HG02885 (cell line): ENCODE measurements at regions not wholly inside any gene's neighbourhood (a gene's known extent, or its start where the extent isn't known, plus 50 kb on each side); places are given as distances from the start of the nearest gene placed in this dataset.
"Not testable (repeated sequence)": the region's sequence is repeated elsewhere in the genome, so short reads cannot be mapped to it uniquely, and the experiment has no call there.

Source experiments
- ATAC-seq: cut with Tn5 transposase; IDR thresholded peaks from one replicate; pipeline ENCODE4 v1.9.1; 2021; ENCODE audit warnings: mild to moderate bottlenecking; ENCODE audit not compliant: unreplicated experiment, poor library complexity

DNA sequence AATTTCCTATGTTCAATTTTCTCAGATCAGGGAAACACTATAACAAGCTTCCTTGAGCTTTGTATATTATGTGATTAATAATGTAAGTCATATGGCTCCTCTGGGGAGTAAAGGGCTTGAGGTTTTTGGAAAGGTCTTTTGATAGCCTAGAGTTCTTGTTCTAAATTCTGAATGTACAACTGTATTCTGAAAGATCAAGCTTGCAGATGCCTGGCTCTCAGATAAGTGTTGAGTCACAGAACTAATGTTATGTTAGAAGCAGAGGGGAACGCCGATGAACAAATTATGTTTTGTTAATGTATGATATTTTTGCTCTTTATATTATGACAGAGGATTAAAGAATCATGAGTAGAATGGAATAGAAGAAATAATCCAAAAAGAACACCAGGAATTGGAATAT lies 170.1 kb downstream of the RPRM start:
- ATAC-seq: no peak

DNA sequence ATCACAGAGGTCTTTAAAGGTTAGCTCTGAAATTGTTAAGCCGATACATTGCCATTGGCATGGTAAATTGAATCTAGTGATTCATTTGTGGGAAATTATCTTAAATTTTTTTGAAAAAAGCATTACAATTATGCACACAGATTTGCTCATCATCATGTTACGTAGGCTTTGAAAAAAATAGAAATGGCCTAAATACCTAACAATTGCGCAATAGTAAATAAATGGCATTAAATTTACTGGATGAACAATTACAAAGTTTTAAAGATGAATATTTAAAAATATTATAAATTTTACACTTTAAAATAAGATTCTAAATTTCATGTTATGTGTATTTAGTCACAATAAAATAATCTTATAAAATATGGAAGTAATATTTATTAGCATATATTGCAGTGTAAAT lies 171.3 kb downstream of the RPRM start:
- ATAC-seq: no peak

- no peak for ATAC-seq
Measured at GRCh38 chr2:153299809-153300208, 178.8 kb downstream of the RPRM start.

GRCh38 chr2:153299217-153299616 lies 179.3 kb downstream of the RPRM start:
- no peak for ATAC-seq

DNA sequence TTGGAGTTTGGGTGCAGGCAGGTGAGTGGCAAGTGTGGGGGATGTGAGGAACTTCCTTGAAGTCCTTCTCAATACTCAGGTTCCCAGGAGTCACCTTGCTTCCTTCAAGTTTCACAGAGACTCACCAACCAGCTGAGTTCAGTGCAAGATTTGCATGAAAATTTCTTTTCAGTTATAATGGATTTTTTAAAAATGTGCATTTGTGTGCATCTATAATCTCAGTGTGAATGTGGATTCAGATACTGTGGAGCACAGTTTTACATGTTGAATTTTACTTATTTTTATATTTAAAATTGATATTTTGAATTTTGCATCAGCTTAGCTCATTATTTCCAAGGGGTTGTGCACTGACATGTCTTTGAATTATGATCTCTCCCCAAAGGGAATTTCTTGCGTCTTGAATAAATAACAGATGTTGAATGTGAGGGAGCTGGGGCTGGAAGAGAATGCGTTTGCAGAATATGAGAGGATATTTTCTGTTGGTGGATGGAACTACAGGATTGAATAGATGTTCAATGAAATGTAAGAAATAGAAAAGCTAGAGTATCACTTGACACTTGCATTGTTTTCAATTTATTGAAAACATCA lies 184.3 kb downstream of the RPRM start:
- no peak for ATAC-seq

DNA sequence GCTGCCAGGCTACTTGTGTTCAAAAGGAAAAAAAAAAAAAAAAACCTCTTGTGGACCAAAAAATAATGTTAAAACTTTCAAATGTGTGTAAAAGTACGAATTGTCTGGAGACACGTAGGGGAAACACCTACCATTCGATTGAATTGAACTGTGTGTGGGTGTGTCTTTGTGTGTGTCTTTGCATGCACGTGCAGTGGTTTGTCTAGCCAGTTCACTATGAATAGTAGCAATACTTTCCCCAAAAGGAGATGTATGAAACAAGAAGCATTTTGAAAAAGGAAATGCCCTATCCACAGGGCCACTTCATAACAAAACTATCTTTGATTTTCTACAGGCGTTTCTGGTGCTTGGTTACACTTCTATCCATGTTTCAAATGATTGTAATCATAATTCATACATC lies 186.8 kb downstream of the RPRM start:
- no peak for ATAC-seq

GRCh38 chr2:153287109-153287801 lies 191.3 kb downstream of the RPRM start:
- peak; percentile 62 for ATAC-seq

DNA sequence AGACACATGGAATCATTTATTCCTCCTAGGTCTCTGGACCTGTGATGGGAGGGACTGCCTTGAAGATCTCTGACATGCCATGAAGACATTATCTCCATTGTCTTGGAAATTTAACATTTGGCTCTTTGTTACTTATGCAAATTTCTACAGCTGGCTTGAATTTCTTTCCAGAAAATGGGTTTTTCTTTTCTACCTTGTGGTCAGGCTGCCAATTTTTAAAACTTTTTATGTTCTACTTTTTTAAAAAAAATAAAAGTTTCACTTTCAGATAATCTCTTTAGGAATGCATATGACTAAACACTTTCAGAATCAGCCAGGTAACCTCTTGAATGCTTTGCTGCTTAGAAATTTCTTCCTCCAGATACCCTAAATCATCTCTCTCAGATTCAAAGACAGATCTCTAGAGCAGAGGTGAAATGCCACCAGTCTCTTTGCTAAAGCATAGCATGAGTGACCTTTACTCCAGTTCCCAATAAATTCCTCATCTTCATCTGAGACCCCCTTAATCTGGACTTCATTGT lies 209.6 kb downstream of the RPRM start:
- ATAC-seq: no peak

DNA sequence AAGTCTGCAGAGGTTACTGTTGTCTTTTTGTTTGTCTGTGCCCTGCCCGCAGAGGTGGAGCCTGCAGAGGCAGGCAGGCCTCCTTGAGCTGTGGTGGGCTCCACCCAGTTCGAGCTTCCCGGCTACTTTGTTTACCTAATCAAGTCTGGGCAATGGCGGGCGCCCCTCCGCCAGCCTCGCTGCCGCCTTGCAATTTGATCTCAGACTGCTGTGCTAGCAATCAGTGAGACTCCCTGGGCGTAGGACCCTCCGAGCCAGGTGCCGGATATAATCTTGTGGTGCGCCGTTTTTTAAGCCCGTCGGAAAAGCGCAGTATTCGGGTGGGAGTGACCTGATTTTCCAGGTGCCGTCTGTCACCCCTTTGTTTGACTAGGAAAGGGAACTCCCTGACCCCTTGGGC lies 221.7 kb downstream of the RPRM start:
- not testable (repeated sequence) for ATAC-seq

DNA sequence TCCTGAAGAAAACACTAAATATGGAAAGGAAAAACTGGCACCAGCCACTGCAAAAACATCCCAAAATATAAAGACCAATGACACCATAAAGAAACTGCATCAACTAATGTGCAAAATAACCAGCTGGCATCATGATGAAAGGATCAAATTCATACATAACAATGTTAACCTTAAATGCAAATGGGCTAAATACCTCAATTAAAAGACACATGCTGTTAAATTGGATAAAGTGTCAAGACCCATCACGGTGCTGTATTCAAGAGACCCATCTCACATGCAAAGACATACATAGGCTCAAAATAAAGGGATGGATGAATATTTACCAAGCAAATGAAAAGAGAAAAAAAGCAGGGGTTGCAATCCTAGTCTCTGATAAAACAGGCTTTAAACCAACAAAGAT lies 231.9 kb downstream of the RPRM start:
- not testable (repeated sequence) for ATAC-seq

DNA sequence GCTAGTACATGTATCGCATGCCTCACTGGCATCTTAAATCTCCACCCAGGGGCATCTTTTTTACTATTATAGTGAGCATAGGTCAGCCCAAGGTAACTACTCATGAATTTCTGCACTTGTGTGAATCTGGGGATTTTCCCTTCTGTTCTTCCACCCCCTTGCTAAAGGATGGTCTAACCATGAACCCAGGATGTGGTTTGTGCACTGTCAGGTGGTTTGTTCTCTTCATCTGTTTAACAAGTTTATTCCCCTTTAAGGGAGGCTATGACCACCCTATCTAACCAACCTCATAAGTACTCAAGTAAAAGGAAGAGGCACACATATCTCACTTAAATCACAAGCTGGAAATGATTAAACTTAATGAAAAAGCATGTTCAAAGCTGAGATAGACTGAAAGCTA lies 243.0 kb downstream of the RPRM start:
- peak; percentile 83 for ATAC-seq

GRCh38 chr2:153232464-153232863 lies 246.1 kb downstream of the RPRM start:
- peak; percentile 46 for ATAC-seq

GRCh38 chr2:153230977-153231376 lies 247.6 kb downstream of the RPRM start:
- no peak for ATAC-seq

DNA sequence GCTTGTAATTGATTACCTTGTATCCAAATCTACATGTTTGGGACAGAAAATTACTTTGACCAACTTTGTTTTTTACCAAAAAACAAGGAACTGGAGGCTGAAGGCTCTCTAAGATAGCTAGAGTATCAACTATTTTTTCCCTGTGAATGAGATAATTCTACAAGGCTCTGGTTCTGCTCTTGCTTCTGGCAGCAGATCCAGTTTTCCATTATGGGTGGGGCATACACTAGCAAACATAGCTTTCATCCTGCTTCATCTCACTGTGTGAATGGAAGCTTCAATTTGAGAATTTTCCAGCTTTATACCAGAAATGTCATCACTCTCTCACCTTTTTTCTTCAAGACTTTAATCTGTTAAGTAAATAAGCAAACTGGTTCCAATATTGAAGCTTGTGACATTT lies 249.7 kb downstream of the RPRM start:
- no peak for ATAC-seq

DNA sequence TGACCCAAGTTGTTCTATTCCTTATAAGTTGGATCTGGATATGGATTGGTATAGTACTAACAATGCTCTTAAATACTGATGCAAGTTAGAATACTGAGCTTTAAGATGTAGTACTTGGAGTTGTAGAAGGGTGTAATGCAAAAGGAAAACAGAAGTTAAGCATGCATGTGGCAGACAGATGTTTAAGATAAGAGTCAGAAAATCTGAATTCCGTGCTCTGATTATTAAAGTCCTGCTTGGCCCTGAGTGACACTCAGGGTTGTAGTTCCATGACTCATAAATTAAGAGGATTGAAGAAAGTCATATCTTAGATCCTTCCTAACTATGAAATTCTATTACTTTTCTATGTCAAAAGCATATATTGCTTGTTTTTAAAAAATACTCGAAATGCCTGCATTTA lies 250.6 kb downstream of the RPRM start:
- ATAC-seq: no peak

DNA sequence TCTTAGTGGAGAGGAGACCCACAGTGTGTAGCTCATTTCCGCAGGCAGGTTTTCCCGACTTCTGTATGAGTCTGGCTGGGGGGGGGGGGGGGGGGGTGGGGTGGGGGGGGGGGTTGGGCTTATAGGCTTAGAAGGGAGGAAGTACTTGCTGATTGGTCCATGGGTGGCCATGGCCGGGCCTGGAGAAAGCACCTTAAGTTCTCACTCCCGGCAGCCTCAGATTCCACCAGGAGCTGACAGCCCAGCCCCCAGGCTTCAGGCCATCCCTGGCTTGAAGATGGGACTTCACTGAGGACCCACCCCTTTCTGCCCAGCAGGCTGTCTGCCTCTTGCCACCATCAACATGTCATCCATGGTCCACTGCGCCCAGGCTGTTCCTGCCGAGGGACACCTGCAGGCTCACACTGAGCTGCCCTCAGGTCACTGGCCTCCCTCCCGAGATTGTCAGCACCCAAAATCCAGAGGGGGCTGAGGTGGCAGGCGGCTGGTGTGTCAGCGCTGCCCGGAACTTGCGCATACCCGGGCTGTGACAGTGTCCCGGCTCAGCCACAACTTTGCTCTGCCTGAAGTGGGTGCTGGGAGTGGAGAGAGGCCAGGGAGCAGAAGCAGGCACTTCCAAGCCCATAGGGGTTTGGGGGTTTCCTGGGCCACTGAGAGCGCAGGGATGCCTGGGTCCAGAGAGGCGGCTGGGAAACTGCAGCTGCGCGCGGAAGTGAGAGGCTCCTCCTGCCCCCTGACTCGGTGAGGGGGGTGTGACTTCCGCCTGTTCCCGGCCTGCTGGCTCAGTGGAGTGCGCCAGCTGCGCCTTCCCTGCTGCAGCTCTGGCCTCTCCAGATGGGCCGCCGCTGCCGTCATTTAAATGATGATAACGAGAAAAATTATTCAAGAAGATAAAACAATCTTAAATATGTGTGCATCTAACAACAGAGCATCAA lies 256.1 kb downstream of the RPRM start:
- ATAC-seq: no peak

DNA sequence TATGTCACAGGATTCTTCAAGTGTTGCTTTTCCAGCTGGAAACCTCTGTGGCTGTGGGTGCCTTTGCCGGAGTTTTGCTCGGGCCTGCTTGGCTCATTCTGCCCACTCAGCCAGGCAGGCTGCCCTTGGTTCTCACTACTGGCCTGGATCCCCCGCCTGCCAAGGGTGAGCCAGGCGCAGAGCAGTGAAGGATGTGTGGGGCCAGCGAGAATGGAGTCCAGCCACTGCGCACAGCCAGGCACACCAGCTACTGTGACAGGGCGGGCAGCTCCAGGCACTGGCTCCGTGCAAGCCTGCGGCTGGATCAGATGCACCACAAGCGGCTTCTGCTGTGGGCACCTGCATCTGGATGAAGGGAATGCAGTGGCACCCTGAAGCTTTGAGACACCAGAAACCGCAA lies 257.1 kb downstream of the RPRM start:
- ATAC-seq: no peak

DNA sequence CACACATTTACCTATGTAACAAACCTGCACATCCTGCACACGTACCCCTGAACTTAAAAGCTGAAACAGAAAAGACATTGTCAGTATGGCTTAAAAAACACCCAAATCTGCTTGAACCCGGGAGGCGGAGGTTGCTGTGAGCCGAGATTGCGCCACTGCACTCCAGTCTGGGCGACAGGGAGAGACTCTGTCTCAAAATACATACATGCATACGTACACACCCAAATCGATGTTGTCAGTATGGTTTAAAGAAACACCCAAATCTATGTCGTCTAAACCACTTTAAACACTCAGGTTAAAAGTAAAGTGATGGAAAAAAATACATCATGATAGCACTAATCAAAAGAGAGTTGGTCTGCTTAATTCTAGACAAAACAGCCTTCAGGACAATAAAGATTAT lies 257.5 kb downstream of the RPRM start:
- ATAC-seq: no peak

- ATAC-seq: no peak
Measured at GRCh38 chr2:153218851-153219250, 259.7 kb downstream of the RPRM start.

GRCh38 chr2:153214337-153214736 lies 264.2 kb downstream of the RPRM start:
- no peak for ATAC-seq

- peak; percentile 41 for ATAC-seq
Measured at GRCh38 chr2:153213022-153213421, 265.5 kb downstream of the RPRM start.
